ENCODE measurements at regions not wholly inside any gene's neighbourhood (a gene's known extent, or its start where the extent isn't known, plus 50 kb on each side); places are given as distances from the start of the nearest gene placed in this dataset.

DNA sequence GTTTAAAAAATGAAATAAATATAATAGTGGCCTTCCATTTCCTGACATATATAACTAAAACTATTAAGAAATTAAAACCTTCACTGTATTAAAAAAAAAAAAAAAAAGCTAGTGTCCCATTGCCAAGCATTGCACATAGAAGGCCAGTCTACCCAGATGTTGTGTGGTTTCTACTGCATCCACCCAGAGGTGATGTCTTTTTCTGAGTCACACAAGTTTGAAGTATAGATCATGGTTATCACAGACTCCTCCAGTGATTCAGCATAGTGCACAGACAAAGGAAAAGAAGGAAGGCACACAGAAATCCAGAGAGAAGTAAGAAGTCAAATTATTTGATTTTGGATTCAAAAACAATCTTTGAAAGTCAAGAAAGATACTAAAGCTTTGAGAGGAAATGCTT is 429.0 kb downstream of the ETV1 start:
- no peaks in the 10 kb centered on the region for H3K36me3 Mint-ChIP-seq (ENCODE audit: unreplicated experiment)

GRCh38 chr7:13563257-13563656 is 426.2 kb downstream of the ETV1 start:
- Mint-ChIP-seq H3K27ac (ENCODE audit: unreplicated experiment) (no peak overlapping the region), H3K36me3 (ENCODE audit: unreplicated experiment) (no peaks in the 10 kb centered on the region), H3K9me3 (ENCODE audit: unreplicated experiment) (no peaks in the 10 kb centered on the region), H3K4me3 (ENCODE audit: unreplicated experiment) (no peak overlapping the region), H3K4me1 (ENCODE audit: low read depth, unreplicated experiment) (peaks cover under 1% of the 10 kb centered on the region), H3K27me3 (ENCODE audit: unreplicated experiment) (no peaks in the 10 kb centered on the region)
- no peak for TF ChIP-seq CTCF (IDR thresholded peaks at IDR 0.05; ENCODE audit: partially characterized antibody, unreplicated experiment)
- DNase-seq, result no peak

More for the DNA sequence above, 429.0 kb downstream of the ETV1 start:
- H3K9me3 Mint-ChIP-seq (ENCODE audit: unreplicated experiment), result peaks cover 1% of the 10 kb centered on the region
- no peak overlapping the region for H3K4me3 Mint-ChIP-seq (ENCODE audit: unreplicated experiment)
- no peaks in the 10 kb centered on the region for H3K27me3 Mint-ChIP-seq (ENCODE audit: unreplicated experiment)
- H3K4me1 Mint-ChIP-seq (ENCODE audit: low read depth, unreplicated experiment), result peaks cover 2% of the 10 kb centered on the region
- no peak for DNase-seq
- H3K27ac Mint-ChIP-seq (ENCODE audit: unreplicated experiment), result no peak overlapping the region
- no peak for TF ChIP-seq CTCF (IDR thresholded peaks at IDR 0.05; ENCODE audit: partially characterized antibody, unreplicated experiment)

- no peaks in the 10 kb centered on the region for H3K27me3 Mint-ChIP-seq (ENCODE audit: unreplicated experiment)
- H3K27ac Mint-ChIP-seq (ENCODE audit: unreplicated experiment), result no peak overlapping the region
- no peaks in the 10 kb centered on the region for H3K4me1 Mint-ChIP-seq (ENCODE audit: low read depth, unreplicated experiment)
- TF ChIP-seq CTCF (IDR thresholded peaks at IDR 0.05; ENCODE audit: partially characterized antibody, unreplicated experiment), result no peak
- no peaks in the 10 kb centered on the region for H3K9me3 Mint-ChIP-seq (ENCODE audit: unreplicated experiment)
- DNase-seq, result no peak
- H3K36me3 Mint-ChIP-seq (ENCODE audit: unreplicated experiment), result no peaks in the 10 kb centered on the region
- H3K4me3 Mint-ChIP-seq (ENCODE audit: unreplicated experiment), result no peak overlapping the region
These were observed 425.8 kb downstream of the ETV1 start for GRCh38 chr7:13563680-13564079.

GRCh38 chr7:13577566-13578145 is 411.8 kb downstream of the ETV1 start:
- Mint-ChIP-seq H3K4me3 (ENCODE audit: unreplicated experiment) (no peak overlapping the region), H3K36me3 (ENCODE audit: unreplicated experiment) (no peaks in the 10 kb centered on the region), H3K9me3 (ENCODE audit: unreplicated experiment) (peaks cover under 1% of the 10 kb centered on the region), H3K4me1 (ENCODE audit: low read depth, unreplicated experiment) (peaks cover 6% of the 10 kb centered on the region), H3K27me3 (ENCODE audit: unreplicated experiment) (peaks cover 1% of the 10 kb centered on the region), H3K27ac (ENCODE audit: unreplicated experiment) (no peak overlapping the region)
- no peak for TF ChIP-seq CTCF (IDR thresholded peaks at IDR 0.05; ENCODE audit: partially characterized antibody, unreplicated experiment)
- no peak for DNase-seq

GRCh38 chr7:13578294-13578693 is 411.2 kb downstream of the ETV1 start:
- H3K36me3 Mint-ChIP-seq (ENCODE audit: unreplicated experiment), result no peaks in the 10 kb centered on the region
- H3K27ac Mint-ChIP-seq (ENCODE audit: unreplicated experiment), result no peak overlapping the region
- DNase-seq, result no peak
- peaks cover 1% of the 10 kb centered on the region for H3K27me3 Mint-ChIP-seq (ENCODE audit: unreplicated experiment)
- H3K4me3 Mint-ChIP-seq (ENCODE audit: unreplicated experiment), result no peak overlapping the region
- H3K9me3 Mint-ChIP-seq (ENCODE audit: unreplicated experiment), result no peaks in the 10 kb centered on the region
- H3K4me1 Mint-ChIP-seq (ENCODE audit: low read depth, unreplicated experiment), result peaks cover 4% of the 10 kb centered on the region
- no peak for TF ChIP-seq CTCF (IDR thresholded peaks at IDR 0.05; ENCODE audit: partially characterized antibody, unreplicated experiment)
